Mesothelial cell of epicardium (in vitro differentiated cells): ENCODE measurements at regions not wholly inside any gene's neighbourhood (a gene's known extent, or its start where the extent isn't known, plus 50 kb on each side); places are given as distances from the start of the nearest gene placed in this dataset.

ENCODE experiments used
- DNase-seq, 2 experiments: peaks; one replicate each; pipeline ENCODE4 v3.0.0; 2021; ENCODE audit warnings: low spot score in 2 of 2; ENCODE audit not compliant: unreplicated experiment in 2 of 2
- H3K27ac Mint-ChIP-seq: 2 replicates; pipeline ENCODE4 v1.8.0; 2021; ENCODE audit warnings: mixed read lengths
- H3K27me3 Mint-ChIP-seq: 2 replicates; pipeline ENCODE4 v1.8.0; 2021; ENCODE audit warnings: low read depth, mixed read lengths
- H3K36me3 Mint-ChIP-seq: 2 replicates; pipeline ENCODE4 v1.8.0; 2021; ENCODE audit warnings: mixed read lengths
- H3K4me1 Mint-ChIP-seq: 2 replicates; pipeline ENCODE4 v1.8.0; 2021; ENCODE audit warnings: mixed read lengths
- H3K4me3 Mint-ChIP-seq: 2 replicates; pipeline ENCODE4 v1.8.0; 2021; ENCODE audit warnings: mild to moderate bottlenecking, moderate library complexity, mixed read lengths
- H3K9me3 Mint-ChIP-seq: 2 replicates; pipeline ENCODE4 v1.8.0; 2021; ENCODE audit warnings: mixed read lengths
- TF ChIP-seq, protein P1 (sequence below): fragments of 200-600 bp; sonication (generic); IDR thresholded peaks from one replicate; pipeline ENCODE4 v1.5.0; 2021; ENCODE audit warnings: antibody characterized with exemption; ENCODE audit not compliant: unreplicated experiment

- Mint-ChIP-seq H3K36me3 (no peaks in the 10 kb centered on the region), H3K4me3 (no peak overlapping the region), H3K9me3 (peaks cover 41% of the 10 kb centered on the region)
These were observed 210.4 kb downstream of the SNX19 start for GRCh38 chr11:130705670-130706421.

GRCh38 chr11:130706572-130706971 is 209.7 kb downstream of the SNX19 start:
- Mint-ChIP-seq H3K27ac (no peak overlapping the region), H3K36me3 (no peaks in the 10 kb centered on the region), H3K27me3 (no peaks in the 10 kb centered on the region), H3K4me1 (peaks cover under 1% of the 10 kb centered on the region), H3K9me3 (peaks cover 35% of the 10 kb centered on the region), H3K4me3 (no peak overlapping the region)
- no peak for DNase-seq
- TF ChIP-seq, protein P1, sequence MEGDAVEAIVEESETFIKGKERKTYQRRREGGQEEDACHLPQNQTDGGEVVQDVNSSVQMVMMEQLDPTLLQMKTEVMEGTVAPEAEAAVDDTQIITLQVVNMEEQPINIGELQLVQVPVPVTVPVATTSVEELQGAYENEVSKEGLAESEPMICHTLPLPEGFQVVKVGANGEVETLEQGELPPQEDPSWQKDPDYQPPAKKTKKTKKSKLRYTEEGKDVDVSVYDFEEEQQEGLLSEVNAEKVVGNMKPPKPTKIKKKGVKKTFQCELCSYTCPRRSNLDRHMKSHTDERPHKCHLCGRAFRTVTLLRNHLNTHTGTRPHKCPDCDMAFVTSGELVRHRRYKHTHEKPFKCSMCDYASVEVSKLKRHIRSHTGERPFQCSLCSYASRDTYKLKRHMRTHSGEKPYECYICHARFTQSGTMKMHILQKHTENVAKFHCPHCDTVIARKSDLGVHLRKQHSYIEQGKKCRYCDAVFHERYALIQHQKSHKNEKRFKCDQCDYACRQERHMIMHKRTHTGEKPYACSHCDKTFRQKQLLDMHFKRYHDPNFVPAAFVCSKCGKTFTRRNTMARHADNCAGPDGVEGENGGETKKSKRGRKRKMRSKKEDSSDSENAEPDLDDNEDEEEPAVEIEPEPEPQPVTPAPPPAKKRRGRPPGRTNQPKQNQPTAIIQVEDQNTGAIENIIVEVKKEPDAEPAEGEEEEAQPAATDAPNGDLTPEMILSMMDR, result no peak

More at GRCh38 chr11:130705670-130706421, 210.4 kb downstream of the SNX19 start:
- no peak for DNase-seq
- Mint-ChIP-seq H3K4me1 (no peaks in the 10 kb centered on the region), H3K27ac (no peak overlapping the region), H3K27me3 (peaks cover 2% of the 10 kb centered on the region)
- TF ChIP-seq, protein P1, result no peak

- peaks cover 6% of the 10 kb centered on the region for H3K4me1 Mint-ChIP-seq
- TF ChIP-seq, protein P1, result no peak
- DNase-seq, result no peak
- H3K36me3 Mint-ChIP-seq, result no peaks in the 10 kb centered on the region
- no peaks in the 10 kb centered on the region for H3K27me3 Mint-ChIP-seq
- H3K4me3 Mint-ChIP-seq, result no peak overlapping the region
- no peak overlapping the region for H3K27ac Mint-ChIP-seq
- H3K9me3 Mint-ChIP-seq, result peaks cover 30% of the 10 kb centered on the region
These were observed 209.1 kb downstream of the SNX19 start for GRCh38 chr11:130707217-130707616.

DNA sequence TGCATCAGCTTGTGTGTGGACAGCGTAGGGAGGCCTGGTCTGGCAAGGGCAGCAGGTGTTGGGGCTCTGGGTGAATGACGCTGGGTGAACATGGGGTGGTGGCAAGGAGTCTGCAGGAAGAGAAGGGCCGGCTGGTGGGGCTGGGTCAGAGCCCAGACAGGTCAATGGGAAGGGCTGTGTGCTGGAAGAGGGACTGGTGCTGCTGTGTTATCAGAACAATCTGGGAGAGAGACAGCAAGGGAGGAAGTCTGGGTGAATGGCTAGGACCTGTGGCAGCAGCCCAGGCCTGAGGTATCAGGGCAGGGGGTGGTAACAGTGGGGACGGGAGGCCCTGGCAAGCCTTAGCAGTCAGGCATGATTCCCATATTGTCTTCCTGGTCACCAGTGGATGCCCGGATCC is 206.7 kb downstream of the SNX19 start:
- Mint-ChIP-seq H3K4me1 (peaks cover 6% of the 10 kb centered on the region), H3K4me3 (no peak overlapping the region), H3K9me3 (peaks cover 27% of the 10 kb centered on the region), H3K27me3 (peaks cover 6% of the 10 kb centered on the region), H3K27ac (no peak overlapping the region), H3K36me3 (no peaks in the 10 kb centered on the region)
- DNase-seq, result no peak
- TF ChIP-seq, protein P1, result no peak

DNA sequence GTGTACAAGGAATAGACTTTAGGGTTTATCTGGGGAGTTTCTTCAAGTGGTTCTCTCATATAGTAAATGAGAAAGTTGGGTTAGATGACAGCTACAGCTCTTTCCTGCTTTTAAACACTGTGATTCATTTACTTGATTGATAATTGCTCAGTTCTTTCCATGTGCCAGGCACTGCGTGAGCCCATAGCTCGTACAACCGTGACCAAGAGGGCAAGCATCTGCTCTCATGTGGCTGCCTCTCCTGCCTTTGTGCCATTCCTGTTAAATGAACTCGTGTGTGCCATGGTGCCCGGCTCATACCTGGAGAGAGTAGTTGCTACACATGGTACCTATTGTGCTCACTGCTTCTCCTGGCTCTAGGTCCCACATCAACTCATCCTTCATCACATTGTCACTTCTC is 206.3 kb downstream of the SNX19 start:
- Mint-ChIP-seq H3K4me3 (no peak overlapping the region), H3K36me3 (no peaks in the 10 kb centered on the region), H3K9me3 (peaks cover 27% of the 10 kb centered on the region), H3K4me1 (peaks cover 6% of the 10 kb centered on the region), H3K27ac (no peak overlapping the region), H3K27me3 (peaks cover 6% of the 10 kb centered on the region)
- TF ChIP-seq, protein P1, result no peak
- DNase-seq, result no peak
